HG03457 (cell line): ENCODE measurements at regions not wholly inside any gene's neighbourhood (a gene's known extent, or its start where the extent isn't known, plus 50 kb on each side); places are given as distances from the start of the nearest gene placed in this dataset.

Source experiments
- ATAC-seq: cut with Tn5 transposase; IDR thresholded peaks from one replicate; pipeline ENCODE4 v1.9.1; 2021; ENCODE audit warnings: moderate number of reproducible peaks; ENCODE audit not compliant: unreplicated experiment

GRCh38 chr1:25083481-25084345 is 148.6 kb downstream of the SYF2 start:
- ATAC-seq = no peak

- no peak for ATAC-seq
Measured at GRCh38 chr1:25082995-25083394, 149.3 kb downstream of the SYF2 start.

GRCh38 chr1:25082216-25082899 is 149.9 kb downstream of the SYF2 start:
- no peak for ATAC-seq

GRCh38 chr1:25081496-25081895 is 150.8 kb downstream of the SYF2 start:
- ATAC-seq = no peak

GRCh38 chr1:25080294-25081209 is 150.5 kb upstream of the RUNX3 start:
- ATAC-seq = no peak

GRCh38 chr1:25079048-25079447 is 149.0 kb upstream of the RUNX3 start:
- ATAC-seq = no peak

- ATAC-seq = no peak
Measured at GRCh38 chr1:25074351-25075227, 144.5 kb upstream of the RUNX3 start.

GRCh38 chr1:25073640-25074270 is 143.7 kb upstream of the RUNX3 start:
- ATAC-seq = no peak

GRCh38 chr1:25072461-25072860 is 142.4 kb upstream of the RUNX3 start:
- no peak for ATAC-seq

GRCh38 chr1:25068829-25069228 is 138.8 kb upstream of the RUNX3 start:
- no peak for ATAC-seq

GRCh38 chr1:25068316-25068715 is 138.2 kb upstream of the RUNX3 start:
- no peak for ATAC-seq

GRCh38 chr1:25067518-25068251 is 137.6 kb upstream of the RUNX3 start:
- no peak for ATAC-seq

GRCh38 chr1:25066731-25067517 is 136.8 kb upstream of the RUNX3 start:
- ATAC-seq = no peak

- ATAC-seq = no peak
Measured at GRCh38 chr1:25066256-25066655, 136.2 kb upstream of the RUNX3 start.

GRCh38 chr1:25065795-25066238 is 135.7 kb upstream of the RUNX3 start:
- ATAC-seq = no peak

- ATAC-seq = no peak
Measured at GRCh38 chr1:25065321-25065721, 135.2 kb upstream of the RUNX3 start.

GRCh38 chr1:25064465-25065240 is 134.6 kb upstream of the RUNX3 start:
- no peak for ATAC-seq
